Hematopoietic multipotent progenitor cell treated with erythropoietin and hydrocortisone succinate and interleukin-3 and kit ligand, for 17 days (in vitro differentiated cells): ENCODE measurements at regions not wholly inside any gene's neighbourhood (a gene's known extent, or its start where the extent isn't known, plus 50 kb on each side); places are given as distances from the start of the nearest gene placed in this dataset.
A peak's percentile ranks its signal among the peaks of the same experiment; 100 is the strongest.
"Not testable (repeated sequence)": the region's sequence is repeated elsewhere in the genome, so short reads cannot be mapped to it uniquely, and the experiment has no call there.

Experiments
- DNase-seq: peaks from one replicate; pipeline ENCODE4 v3.0.0-alpha.2; 2015; ENCODE audit warnings: low spot score

DNA sequence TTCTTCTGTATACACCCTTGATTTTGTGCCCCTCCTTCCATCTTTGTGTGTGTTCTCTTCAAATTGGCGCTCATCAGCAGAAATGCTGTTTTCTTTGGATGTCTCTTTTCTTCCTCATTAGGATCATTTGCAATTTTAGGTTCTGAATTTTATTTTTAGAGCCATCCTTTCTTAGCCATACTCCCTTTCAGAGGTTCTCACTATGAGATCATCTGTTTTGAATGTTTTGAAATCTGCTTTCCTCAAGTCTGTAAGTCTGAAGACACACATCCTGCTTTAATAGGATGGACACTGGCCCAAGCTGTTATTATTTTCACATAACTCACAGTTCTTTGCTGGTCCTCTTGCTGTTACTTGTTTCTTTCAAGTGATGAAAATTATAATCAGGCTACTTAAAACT is 124.8 kb downstream of the BDH1 start:
- DNase-seq, result no peak

- DNase-seq, result no peak
Observed at GRCh38 chr3:197430502-197430901, 125.3 kb downstream of the BDH1 start.

DNA sequence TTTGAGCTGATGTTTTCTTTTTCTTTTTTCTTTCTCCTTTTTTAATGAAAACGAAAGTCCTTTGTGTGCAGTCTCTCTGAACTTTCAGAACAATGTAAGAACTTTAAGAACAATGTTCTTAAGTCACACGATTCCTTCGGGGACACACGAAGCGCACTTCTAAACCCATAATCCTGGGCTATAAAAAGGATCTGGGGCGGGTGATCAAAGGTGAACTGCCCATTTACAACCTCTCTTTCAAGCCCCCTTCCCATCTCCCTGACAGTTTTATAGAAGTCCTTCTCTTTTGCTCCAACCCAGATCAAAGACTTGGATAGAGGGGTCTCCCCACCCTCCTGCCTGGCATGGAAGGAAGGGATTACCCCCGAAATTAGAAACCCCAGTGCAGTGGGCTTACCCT is 126.8 kb downstream of the BDH1 start:
- no peak for DNase-seq

DNA sequence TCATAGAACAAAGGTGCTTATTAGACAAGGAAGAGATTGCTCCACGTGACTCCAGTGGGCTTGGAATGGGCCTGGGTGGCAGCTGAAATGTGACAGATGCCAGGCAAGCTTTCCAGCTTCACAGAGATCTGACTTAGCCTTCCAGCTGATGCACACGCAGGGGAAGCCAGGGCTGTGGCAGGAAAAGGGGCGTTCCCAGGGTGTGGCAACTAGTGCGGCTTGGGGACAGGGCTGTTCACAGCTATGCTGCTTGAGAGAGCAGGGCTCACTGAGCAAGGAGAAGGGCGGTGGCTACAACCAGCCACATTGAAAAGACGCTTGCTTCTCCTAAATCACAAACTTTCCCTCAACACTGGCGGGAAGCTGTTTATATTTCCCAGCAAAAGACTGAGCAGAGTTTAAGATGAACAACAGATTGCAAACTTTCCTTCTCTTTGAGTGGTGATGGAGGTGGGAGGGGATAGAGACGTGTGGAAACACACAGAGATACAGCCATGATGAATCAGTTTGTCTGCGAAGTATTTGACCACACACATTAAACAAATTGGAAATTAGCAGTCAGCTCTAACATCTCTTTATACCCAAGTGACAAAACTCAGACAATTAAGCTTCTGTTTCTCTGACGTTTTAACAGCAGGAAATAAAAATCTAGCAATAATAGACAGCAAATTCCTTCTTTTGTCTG is 127.5 kb downstream of the BDH1 start:
- peak; percentile 36 for DNase-seq

DNA sequence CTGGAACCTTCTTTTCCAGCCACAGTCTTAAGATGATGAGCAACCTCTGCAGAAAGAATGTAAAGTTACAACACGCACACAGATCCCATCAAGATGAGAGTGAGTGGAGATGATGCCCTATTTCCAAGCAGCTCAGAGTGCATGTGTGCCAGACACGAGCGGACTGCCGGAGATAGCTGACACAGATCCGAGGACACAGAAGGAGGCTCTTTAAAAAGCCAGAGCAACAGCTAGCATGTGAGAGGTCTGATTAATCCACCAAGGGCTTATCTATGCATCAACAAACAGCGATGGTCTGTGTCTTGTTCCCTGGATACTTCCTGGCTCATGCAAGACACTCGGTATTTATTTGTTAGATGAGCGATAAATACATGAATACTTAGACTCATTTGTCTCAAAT is 128.6 kb upstream of the DLG1 start:
- DNase-seq, result no peak

DNA sequence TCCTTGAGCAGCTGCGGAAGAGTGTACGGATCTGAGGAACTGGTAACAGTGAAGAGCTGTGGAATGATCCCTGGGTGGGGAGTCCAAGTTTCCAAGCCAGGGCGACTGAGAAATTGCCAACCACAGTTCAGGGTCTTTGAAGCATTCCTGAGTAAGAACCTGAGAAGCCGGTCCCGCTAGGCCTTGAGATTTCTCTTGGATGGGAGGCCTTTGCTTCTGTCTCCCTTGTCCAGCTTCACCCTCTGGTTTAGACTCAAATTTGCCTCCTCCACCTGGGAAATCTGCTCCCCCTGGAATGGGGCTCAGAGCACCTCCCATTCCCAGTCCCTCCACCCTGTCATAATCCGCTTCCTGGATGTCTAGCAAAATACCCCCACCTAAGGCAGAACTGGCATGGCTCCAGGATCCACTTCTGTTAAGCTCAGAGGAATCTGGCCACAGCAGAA is 127.7 kb upstream of the DLG1 start:
- DNase-seq, result no peak

- DNase-seq, result no peak
Observed at GRCh38 chr3:197425485-197426120, 127.2 kb upstream of the DLG1 start.

GRCh38 chr3:197424674-197425484 is 126.5 kb upstream of the DLG1 start:
- no peak for DNase-seq

GRCh38 chr3:197424266-197424665 is 125.9 kb upstream of the DLG1 start:
- no peak for DNase-seq

DNA sequence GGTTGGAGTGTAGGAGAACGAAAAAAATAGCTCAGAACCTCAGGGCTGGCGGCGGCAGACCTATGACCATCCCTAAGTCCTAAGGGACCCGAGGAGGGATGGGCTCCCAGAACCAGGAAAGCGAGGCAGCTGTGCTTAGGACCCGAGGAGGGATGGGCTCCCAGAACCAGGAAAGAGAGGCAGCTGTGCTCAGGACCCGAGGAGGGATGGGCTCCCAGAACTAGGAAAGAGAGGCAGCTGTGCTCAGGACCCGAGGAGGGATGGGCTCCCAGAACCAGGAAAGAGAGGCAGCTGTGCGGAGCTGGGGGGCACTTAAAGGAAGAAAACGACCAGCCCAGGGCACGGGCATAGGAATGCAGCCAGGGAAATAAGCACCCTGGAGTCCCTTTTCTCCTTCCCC is 125.0 kb upstream of the DLG1 start:
- no peak for DNase-seq

GRCh38 chr3:197422506-197422905 is 124.1 kb upstream of the DLG1 start:
- no peak for DNase-seq

GRCh38 chr3:197421021-197421420 is 122.6 kb upstream of the DLG1 start:
- DNase-seq, result no peak

- DNase-seq, result no peak
Observed at GRCh38 chr3:197420566-197420965, 122.2 kb upstream of the DLG1 start.

GRCh38 chr3:197420115-197420514 is 121.7 kb upstream of the DLG1 start:
- no peak for DNase-seq

- DNase-seq, result no peak
Observed at GRCh38 chr3:197419696-197420095, 121.3 kb upstream of the DLG1 start.

DNA sequence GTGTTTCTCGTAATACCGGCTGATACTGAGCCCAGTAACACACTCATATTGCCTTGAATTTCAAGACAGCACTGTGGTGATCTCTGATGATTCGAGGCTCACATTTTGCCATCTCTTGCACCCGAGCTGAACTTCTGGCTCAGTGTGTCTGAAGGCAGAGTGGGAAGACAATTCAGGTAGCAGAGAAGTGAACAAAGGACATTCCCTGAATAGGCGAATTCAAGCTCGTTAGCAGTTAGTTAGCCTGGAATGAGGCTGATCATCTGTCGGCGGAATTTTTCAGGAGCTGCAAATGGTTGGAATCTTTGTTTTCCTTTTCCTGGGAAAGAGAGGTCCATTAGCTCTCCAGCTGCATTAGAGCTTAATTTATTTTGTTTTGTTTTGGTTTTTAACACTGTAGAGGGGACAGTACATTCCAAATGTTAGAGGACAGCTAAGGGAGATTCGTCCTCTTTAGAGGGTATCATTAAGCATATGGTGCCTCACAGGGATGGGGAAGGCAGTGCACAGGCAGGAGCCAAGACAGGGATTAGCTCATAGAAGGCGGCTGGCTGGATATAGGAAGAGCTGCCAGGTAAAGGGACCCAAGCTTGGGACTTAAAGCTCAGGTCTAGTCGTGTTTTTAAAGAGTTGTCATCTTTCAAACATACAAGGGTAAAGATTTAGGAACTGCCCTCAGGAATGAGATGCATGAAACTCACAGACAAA is 119.7 kb upstream of the DLG1 start:
- DNase-seq, result no peak

DNA sequence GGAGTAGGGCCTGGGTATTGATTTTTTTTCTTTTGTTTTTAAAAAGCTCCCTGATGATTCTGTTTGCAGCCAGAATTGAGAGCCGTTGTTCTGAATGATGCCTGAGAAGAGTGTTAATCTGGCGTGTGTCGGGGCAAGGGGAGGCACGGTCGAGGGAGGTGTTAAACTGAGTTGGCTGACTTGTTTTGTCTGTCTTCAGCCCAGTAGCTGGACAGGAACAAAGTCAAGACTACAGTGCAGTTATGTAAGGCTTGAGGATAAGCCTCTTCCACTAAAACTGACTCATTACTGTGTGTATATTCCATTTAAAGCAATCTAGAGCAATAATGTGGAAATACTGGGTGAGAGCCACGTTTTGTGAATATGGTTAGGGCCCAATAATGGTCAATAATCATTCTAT is 119.0 kb upstream of the DLG1 start:
- no peak for DNase-seq

- not testable (repeated sequence) for DNase-seq
Observed at GRCh38 chr3:197411899-197412298, 113.5 kb upstream of the DLG1 start.

GRCh38 chr3:197410170-197410569 is 111.8 kb upstream of the DLG1 start:
- DNase-seq, result not testable (repeated sequence)

GRCh38 chr3:197408177-197408957 is 110.0 kb upstream of the DLG1 start:
- DNase-seq, result no peak

- DNase-seq, result no peak
Observed at GRCh38 chr3:197407526-197407925, 109.1 kb upstream of the DLG1 start.

DNA sequence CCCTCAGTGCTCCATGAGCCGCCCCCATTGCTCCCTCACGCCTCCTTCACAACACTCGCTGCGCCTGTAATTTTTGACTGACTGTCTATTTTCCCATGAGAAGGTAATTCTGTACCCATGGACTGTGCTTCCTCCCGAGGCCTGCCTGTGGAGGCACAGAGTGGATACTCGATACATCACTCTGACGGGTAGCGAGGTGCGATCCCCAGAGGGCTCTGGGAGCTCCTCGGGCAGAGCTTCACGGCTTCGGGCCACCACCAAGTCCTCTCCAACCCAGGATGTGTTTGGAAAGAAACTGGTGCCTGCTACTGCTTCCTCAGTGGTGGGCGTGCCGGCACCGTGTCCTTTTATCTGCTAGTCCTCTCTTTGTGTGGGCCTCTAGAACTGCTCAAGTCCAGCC is 108.6 kb upstream of the DLG1 start:
- DNase-seq, result no peak
